ENCODE measurements at regions not wholly inside any gene's neighbourhood (a gene's known extent, or its start where the extent isn't known, plus 50 kb on each side); places are given as distances from the start of the nearest gene placed in this dataset.
"Not testable (repeated sequence)": the region's sequence is repeated elsewhere in the genome, so short reads cannot be mapped to it uniquely, and the experiment has no call there.

GRCh38 chrX:3902222-3902621 lies 188.8 kb upstream of the PRKX start:
- TF ChIP-seq CTCF, POLR2A (IDR thresholded peaks at IDR 0.05): not testable (repeated sequence)

Data from Peyer's patch (tissue), 4 donors.